ENCODE measurements at regions not wholly inside any gene's neighbourhood (a gene's known extent, or its start where the extent isn't known, plus 50 kb on each side); places are given as distances from the start of the nearest gene placed in this dataset.

DNA sequence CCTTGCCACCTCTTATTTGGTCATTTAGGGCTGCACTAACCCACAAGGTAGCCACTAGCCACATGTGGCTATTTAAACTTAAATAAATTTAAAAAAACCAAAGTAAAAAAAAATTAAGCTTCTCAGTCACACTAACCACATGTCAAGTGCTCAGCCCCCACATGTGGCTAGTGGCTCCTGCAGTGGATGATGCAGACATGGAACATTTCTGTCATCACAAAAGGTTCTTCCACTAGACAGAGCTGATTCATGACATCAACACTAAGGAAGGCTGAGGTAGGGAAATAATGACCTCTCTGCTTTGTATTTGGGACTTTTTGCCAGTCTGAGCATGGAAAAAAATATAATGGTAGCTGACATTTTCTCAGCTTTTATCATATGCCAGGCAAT is 173.0 kb upstream of the FERMT1 start:
- TF ChIP-seq EZH2 (IDR thresholded peaks at IDR 0.05; ENCODE audit: low read length), result no peak
- TF ChIP-seq, protein P1, sequence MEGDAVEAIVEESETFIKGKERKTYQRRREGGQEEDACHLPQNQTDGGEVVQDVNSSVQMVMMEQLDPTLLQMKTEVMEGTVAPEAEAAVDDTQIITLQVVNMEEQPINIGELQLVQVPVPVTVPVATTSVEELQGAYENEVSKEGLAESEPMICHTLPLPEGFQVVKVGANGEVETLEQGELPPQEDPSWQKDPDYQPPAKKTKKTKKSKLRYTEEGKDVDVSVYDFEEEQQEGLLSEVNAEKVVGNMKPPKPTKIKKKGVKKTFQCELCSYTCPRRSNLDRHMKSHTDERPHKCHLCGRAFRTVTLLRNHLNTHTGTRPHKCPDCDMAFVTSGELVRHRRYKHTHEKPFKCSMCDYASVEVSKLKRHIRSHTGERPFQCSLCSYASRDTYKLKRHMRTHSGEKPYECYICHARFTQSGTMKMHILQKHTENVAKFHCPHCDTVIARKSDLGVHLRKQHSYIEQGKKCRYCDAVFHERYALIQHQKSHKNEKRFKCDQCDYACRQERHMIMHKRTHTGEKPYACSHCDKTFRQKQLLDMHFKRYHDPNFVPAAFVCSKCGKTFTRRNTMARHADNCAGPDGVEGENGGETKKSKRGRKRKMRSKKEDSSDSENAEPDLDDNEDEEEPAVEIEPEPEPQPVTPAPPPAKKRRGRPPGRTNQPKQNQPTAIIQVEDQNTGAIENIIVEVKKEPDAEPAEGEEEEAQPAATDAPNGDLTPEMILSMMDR (optimal IDR thresholded peaks at IDR 0.05 in 1 of 3, IDR thresholded peaks at IDR 0.05 in 1 of 3, conservative IDR thresholded peaks at IDR 0.05 in 1 of 3; ENCODE audit: extremely low read depth in 1 of 3, insufficient read depth in 2 of 3, low read length in 3 of 3), result no peak

All from keratinocyte (primary cell).